ENCODE measurements at regions not wholly inside any gene's neighbourhood (a gene's known extent, or its start where the extent isn't known, plus 50 kb on each side); places are given as distances from the start of the nearest gene placed in this dataset.

DNA sequence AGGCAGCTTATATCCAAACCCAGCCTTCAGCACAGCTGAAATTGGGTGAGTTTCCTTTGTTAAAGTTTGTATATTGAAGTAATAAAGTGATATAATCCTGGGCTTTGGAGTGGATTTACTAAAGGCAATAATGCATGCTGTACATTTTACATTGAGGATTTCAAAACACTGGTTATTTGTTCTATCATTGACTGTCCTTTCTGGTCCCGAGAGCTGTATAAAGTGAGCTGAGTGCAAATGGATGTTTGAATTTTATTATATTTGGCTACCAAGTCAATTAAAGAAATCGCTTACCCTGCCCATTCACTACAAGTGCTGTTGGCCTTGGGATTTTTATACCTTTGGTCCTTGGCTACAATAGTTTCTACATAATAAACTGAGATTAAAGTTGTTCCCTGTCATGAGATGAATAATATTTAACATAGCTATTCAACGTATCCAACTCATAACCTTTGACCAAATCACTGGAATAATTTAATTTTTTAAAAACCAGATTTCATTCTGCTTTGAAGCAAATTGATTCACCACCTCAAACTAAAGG is 207.9 kb downstream of the KLF5 start:
- WGBS: 82% methylated on average over 3 of the region's 3 CpGs

DNA sequence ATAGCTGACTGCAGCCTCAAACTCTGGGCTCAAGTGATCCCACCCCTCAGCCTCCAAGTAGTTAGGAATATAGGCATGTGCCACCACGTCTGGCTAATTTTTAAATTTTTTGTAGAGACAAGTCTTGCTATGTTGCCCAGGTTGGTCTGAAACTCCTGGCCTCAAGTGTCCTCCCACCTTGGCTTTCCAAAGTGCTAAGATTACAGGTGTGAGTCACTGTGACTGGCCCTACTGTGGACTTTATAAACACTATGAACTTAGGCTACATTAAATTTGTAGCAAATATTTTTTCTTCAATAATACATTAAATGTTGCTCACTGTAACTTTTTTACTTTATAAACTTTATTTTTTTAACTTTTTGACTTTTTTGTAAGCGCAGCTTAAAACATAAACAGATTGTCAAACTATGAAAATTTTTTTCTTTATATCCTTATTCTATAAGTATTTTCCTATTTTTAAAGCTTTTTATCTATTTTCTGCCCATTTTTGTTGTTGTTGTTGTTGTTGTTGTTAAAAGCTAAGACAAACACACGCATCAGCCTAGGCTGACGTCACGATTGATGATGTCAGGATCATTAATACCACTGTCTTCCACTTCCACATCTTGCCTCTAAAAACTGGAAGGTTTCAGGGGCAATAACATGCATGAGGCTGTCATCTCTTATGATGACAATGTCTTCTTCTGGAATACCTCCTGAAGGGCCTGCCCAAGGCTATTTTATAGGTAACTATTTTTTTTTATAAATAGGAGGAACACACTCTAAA is 204.2 kb downstream of the KLF5 start:
- Histone ChIP-seq H3K4me3 (ENCODE audit: low read length) (no peak overlapping the region), H3K27me3 (ENCODE audit: control insufficient read depth, insufficient read depth) (no peaks in the 10 kb centered on the region), H3K27ac (ENCODE audit: low read length) (no peak overlapping the region), H3K4me1 (ENCODE audit: control insufficient read depth, insufficient read depth, low read length) (no peaks in the 10 kb centered on the region), H3K9me3 (ENCODE audit: control insufficient read depth, low read length) (no peaks in the 10 kb centered on the region)
- 72% methylated on average over 5 of the region's 5 CpGs for WGBS
- intact Hi-C loops (cut with DNase I): no loop called here
- no peak for DNase-seq
- ATAC-seq: no peak

More for the DNA sequence above, 207.9 kb downstream of the KLF5 start:
- ATAC-seq (no peak), DNase-seq (no peak)
- intact Hi-C loops (cut with DNase I): no loop called here
- H3K27ac ChIP-seq (ENCODE audit: low read length): no peak overlapping the region
- H3K9me3 ChIP-seq (ENCODE audit: control insufficient read depth, low read length): no peaks in the 10 kb centered on the region
- no peaks in the 10 kb centered on the region for H3K4me1 ChIP-seq (ENCODE audit: control insufficient read depth, insufficient read depth, low read length)
- no peaks in the 10 kb centered on the region for H3K27me3 ChIP-seq (ENCODE audit: control insufficient read depth, insufficient read depth)
- no peak overlapping the region for H3K4me3 ChIP-seq (ENCODE audit: low read length)

DNA sequence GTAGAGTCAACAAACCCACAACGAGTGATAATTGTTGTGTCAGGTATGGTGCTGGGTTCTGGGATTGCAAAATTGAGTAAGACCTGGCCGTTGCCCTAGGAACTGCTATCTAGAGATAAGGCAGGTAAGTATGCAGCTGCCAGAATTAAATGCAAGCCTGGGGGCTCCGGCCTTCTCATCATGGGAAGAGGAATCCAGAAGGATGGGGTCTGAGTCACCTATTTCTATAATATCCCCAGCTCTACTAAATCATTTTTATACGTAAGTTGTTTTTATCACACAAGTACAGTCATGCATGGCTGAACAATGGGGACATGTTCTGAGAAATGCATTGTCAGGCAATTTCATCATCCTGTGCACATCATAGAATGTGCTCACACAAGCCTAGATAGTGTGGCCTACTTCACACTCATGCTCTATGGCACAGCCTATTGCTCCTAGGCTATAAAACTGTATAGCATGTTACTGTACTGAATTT is 203.0 kb downstream of the KLF5 start:
- 42% methylated on average over 4 of the region's 4 CpGs for WGBS
- intact Hi-C loops (cut with DNase I): no loop called here
- Histone ChIP-seq H3K4me1 (ENCODE audit: control insufficient read depth, insufficient read depth, low read length) (no peaks in the 10 kb centered on the region), H3K4me3 (ENCODE audit: low read length) (no peak overlapping the region), H3K27me3 (ENCODE audit: control insufficient read depth, insufficient read depth) (no peaks in the 10 kb centered on the region), H3K9me3 (ENCODE audit: control insufficient read depth, low read length) (no peaks in the 10 kb centered on the region), H3K27ac (ENCODE audit: low read length) (no peak overlapping the region)
- DNase-seq (no peak), ATAC-seq (no peak)

DNA sequence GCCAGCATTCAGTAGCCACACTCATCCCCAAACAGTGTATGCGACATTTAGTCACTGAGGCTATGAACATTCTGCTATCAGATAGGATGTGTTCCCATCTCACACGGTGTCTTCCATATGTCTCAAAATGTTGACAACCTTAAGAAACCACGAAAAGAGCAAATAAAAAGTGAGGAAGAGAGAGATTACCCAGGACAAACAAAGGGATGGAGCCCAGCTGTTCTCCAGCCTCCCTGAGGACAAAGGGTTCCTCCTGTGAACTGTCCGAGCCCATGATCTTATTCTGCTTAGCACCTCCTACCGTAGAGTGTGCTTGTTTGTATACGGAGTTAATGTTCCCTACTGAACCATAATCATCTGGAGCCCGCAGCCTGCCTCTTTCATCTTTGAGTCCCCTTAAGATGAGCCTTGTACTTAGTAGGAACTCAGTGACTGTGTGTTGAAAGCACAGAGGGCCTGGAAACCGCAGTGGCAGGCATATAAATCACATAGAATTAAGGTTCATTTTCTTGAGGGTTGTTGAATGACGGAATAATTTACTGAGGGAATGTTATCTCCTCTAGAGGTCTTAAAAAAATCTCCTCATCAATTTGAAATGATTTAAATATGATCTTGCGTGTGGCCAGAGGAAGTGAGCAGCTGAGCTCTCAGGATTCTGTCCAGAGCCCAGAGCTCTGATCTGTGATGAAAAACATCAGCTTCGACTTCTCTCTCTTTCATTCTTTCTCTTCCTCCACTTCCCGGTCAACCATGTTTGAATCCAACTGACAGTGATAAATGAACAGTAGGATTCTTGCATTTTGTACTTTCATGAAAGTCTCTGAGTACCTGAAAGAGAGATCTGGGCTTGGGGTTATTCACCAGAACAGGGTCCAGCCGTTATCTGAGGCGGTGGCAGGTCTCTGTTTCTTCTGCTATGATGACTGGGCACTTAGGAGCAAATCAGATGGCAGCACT is 200.5 kb downstream of the KLF5 start:
- H3K4me3 ChIP-seq (ENCODE audit: low read length): no peak overlapping the region
- H3K4me1 ChIP-seq (ENCODE audit: control insufficient read depth, insufficient read depth, low read length): no peaks in the 10 kb centered on the region
- H3K9me3 ChIP-seq (ENCODE audit: control insufficient read depth, low read length): no peaks in the 10 kb centered on the region
- intact Hi-C loops (cut with DNase I): no loop called here
- DNase-seq (no peak), ATAC-seq (no peak)
- H3K27me3 ChIP-seq (ENCODE audit: control insufficient read depth, insufficient read depth): no peaks in the 10 kb centered on the region
- H3K27ac ChIP-seq (ENCODE audit: low read length): no peak overlapping the region
- WGBS: 54% methylated on average over 14 of the region's 14 CpGs

DNA sequence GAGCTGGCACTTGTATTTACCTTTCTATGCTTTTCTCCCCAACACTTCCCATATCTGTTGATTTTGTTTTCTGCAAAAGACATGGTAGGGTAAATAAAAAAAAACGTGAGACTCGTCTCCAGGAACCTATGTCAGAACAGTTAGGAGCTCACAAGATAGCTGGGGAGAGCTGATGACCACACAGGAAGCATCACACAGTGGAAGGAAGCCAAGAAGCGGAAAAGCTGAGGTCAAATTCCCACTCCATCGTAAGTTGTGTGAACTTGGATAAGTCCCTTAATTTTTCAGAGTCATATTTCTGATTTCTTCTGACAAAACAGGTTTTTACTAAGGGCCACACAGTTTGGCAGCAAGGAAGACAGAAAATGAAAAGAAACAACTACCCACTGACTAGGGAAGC is 199.6 kb downstream of the KLF5 start:
- intact Hi-C loops (cut with DNase I): no loop called here
- no peak overlapping the region for H3K27ac ChIP-seq (ENCODE audit: low read length)
- no peaks in the 10 kb centered on the region for H3K9me3 ChIP-seq (ENCODE audit: control insufficient read depth, low read length)
- no peak overlapping the region for H3K4me3 ChIP-seq (ENCODE audit: low read length)
- 53% methylated on average over 4 of the region's 4 CpGs for WGBS
- ATAC-seq (no peak), DNase-seq (no peak)
- H3K4me1 ChIP-seq (ENCODE audit: control insufficient read depth, insufficient read depth, low read length): no peaks in the 10 kb centered on the region
- no peaks in the 10 kb centered on the region for H3K27me3 ChIP-seq (ENCODE audit: control insufficient read depth, insufficient read depth)

DNA sequence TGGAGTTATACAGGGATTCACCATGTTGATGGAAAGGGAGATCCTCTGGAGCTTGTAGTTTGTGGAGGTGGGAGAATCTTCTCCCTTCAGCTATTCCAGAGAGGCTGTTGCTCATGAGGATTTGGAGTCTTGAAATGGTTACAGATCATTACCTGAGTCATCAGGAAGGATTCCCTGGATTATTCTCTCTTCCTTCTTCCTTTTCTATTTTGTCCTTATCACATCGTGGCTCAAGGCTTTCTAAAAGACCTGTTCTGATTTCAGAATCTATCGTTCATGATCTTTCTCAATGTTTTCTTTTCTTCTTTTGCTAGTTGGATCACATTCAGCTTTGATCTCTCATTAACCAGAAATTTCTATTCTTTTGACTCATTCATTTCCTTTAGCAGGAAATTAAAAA is 196.0 kb downstream of the KLF5 start:
- no peak for DNase-seq
- ATAC-seq: no peak
- intact Hi-C loops (cut with DNase I): no loop called here
- 50% methylated on average over 2 of the region's 2 CpGs for WGBS
- Histone ChIP-seq H3K4me1 (ENCODE audit: control insufficient read depth, insufficient read depth, low read length) (no peaks in the 10 kb centered on the region), H3K4me3 (ENCODE audit: low read length) (no peak overlapping the region), H3K27me3 (ENCODE audit: control insufficient read depth, insufficient read depth) (no peaks in the 10 kb centered on the region), H3K27ac (ENCODE audit: low read length) (no peak overlapping the region), H3K9me3 (ENCODE audit: control insufficient read depth, low read length) (no peaks in the 10 kb centered on the region)

DNA sequence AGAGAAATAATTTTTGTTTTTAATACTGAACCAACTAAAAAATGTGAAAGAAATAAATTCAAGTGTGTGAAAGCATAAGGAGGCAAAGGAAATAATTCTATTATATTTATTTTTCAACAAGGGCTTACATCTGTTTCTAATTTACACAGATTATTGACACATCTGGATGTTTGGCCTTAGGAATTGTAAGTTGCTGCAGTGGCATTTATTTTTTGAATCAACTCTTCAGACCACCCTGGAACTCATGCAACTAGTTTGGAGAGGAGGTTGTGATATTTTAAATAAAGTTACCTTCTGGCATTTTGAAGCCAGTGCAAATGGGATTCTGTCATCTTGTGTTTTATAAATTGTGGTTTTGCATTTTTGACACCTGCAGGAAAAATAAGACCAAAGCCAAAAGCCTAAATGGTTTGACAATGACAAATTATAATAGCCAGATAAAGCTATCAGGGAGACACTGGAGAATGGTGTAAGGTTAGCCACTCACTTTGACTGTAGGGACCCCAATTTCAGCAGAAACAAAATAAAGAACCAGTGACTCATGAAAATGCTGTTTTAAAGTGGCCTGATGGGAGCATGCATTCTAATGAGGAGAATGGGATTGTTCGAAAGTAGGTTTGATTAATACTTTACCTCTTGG is 192.9 kb downstream of the KLF5 start:
- Histone ChIP-seq H3K27ac (ENCODE audit: low read length) (no peak overlapping the region), H3K4me3 (ENCODE audit: low read length) (no peak overlapping the region), H3K4me1 (ENCODE audit: control insufficient read depth, insufficient read depth, low read length) (no peaks in the 10 kb centered on the region), H3K9me3 (ENCODE audit: control insufficient read depth, low read length) (no peaks in the 10 kb centered on the region), H3K27me3 (ENCODE audit: control insufficient read depth, insufficient read depth) (no peaks in the 10 kb centered on the region)
- intact Hi-C loops (cut with DNase I): no loop called here
- WGBS: 90% methylated on average over 1 of the region's 1 CpG
- ATAC-seq: no peak
- no peak for DNase-seq

DNA sequence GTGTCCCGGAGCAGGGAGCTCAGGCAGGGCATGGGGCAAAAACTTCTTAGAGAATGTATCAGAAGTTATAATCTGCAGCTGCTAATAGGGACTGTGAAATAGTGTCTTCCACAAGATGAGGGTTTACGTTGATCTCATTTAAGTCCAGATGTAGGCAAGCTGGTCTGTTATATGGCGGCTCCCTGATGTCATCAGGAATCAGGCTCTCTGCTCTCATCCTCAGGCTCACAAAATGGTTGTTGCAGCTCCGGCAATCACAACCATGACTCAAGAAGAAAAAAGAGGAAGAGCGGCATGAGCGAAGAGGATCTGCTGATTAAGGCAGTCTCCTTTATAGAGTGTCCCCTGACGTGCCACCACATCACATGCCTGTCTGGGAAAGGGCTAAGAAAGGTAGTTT is 191.3 kb downstream of the KLF5 start:
- DNase-seq (no peak), ATAC-seq (no peak)
- H3K9me3 ChIP-seq (ENCODE audit: control insufficient read depth, low read length): no peaks in the 10 kb centered on the region
- intact Hi-C loops (cut with DNase I): no loop called here
- H3K4me1 ChIP-seq (ENCODE audit: control insufficient read depth, insufficient read depth, low read length): no peaks in the 10 kb centered on the region
- H3K4me3 ChIP-seq (ENCODE audit: low read length): no peak overlapping the region
- 89% methylated on average over 7 of the region's 7 CpGs for WGBS
- H3K27ac ChIP-seq (ENCODE audit: low read length): no peak overlapping the region
- no peaks in the 10 kb centered on the region for H3K27me3 ChIP-seq (ENCODE audit: control insufficient read depth, insufficient read depth)

DNA sequence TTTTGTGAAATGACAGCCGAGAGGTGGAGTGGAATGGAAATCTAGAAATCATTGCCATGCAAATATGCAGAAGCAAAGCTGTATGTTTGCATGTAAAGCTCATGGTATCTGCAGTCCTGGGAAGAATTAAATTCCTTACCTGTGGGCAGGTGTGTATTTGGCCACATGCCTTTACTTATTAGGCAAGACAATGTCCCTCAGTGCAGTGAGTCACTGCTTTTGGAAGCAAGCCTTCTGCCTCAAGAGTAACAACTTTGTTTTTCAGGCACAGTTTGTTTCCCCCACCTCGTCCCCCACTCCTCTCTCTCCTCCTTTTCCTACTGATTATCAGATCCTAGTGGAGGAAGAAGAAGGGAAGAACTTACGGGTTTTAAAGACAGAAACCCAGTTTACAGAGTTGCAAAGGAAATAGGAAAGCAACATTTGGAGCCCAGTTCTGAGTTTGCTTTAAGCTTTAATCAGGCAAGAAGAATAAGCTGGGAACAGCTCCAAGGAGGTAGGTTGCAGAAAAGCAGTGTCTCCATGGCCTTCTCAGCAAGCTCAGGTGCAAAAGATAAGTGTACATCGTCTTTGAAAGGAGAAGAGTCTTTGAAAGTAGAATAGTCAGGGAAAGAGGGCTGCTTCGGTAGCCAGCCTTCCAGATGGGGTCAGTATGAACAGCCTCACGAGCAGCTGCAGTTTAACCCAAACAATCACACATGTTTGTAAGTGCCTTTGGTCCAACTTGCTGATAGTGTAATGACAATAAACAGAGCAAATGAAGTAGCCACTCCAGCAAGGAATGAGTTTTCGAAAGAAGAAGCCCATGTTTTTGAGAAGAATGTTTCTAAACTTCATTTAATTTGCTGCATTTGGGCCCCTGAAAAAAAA is 190.1 kb downstream of the KLF5 start:
- Histone ChIP-seq H3K27me3 (ENCODE audit: control insufficient read depth, insufficient read depth) (no peaks in the 10 kb centered on the region), H3K4me3 (ENCODE audit: low read length) (no peak overlapping the region), H3K27ac (ENCODE audit: low read length) (no peak overlapping the region), H3K4me1 (ENCODE audit: control insufficient read depth, insufficient read depth, low read length) (no peaks in the 10 kb centered on the region), H3K9me3 (ENCODE audit: control insufficient read depth, low read length) (no peaks in the 10 kb centered on the region)
- intact Hi-C loops (cut with DNase I): no loop called here
- ATAC-seq (no peak), DNase-seq (no peak)
- 31% methylated on average over 7 of the region's 7 CpGs for WGBS

DNA sequence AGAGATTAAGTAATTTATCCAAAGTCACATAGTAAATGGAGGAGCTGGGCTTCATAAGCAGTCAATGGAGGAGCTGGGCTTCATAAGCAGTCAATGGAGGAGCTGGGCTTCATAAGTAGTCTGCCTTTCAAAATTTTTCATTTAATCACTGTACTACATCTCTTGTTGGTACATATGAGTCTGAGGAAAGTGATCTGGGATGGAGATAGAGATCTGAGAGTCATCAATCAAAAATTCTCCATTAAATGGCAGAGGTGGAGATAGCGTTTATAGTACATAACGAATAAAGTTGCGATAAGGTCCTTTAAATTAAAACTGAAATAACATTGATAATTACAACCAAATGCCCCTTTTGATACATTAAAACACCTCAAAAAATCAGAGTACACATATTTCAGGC is 189.3 kb downstream of the KLF5 start:
- 94% methylated on average over 3 of the region's 3 CpGs for WGBS
- intact Hi-C loops (cut with DNase I): no loop called here
- Histone ChIP-seq H3K27ac (ENCODE audit: low read length) (no peak overlapping the region), H3K4me1 (ENCODE audit: control insufficient read depth, insufficient read depth, low read length) (no peaks in the 10 kb centered on the region), H3K27me3 (ENCODE audit: control insufficient read depth, insufficient read depth) (no peaks in the 10 kb centered on the region), H3K4me3 (ENCODE audit: low read length) (no peak overlapping the region), H3K9me3 (ENCODE audit: control insufficient read depth, low read length) (no peaks in the 10 kb centered on the region)
- DNase-seq: no peak
- ATAC-seq: no peak

All from right cardiac atrium (tissue), 5 donors.